KBM-7 (cell line): ENCODE measurements at regions not wholly inside any gene's neighbourhood (a gene's known extent, or its start where the extent isn't known, plus 50 kb on each side); places are given as distances from the start of the nearest gene placed in this dataset.
"Not testable (repeated sequence)": the region's sequence is repeated elsewhere in the genome, so short reads cannot be mapped to it uniquely, and the experiment has no call there.

Experiments used
- DNase-seq: peaks from one replicate; pipeline ENCODE4 v3.0.0-alpha.2; 2015
- in situ Hi-C: fragments of 300-500 bp; cut with MboI; formaldehyde crosslinking; loops from 2 replicates; pipeline ENCODE4 v1.14.3; 2020; ENCODE audit warnings: low sequenced_read_pairs, low pct_unique_long_range_greater_than_20kb, mixed read lengths

GRCh38 chrX:125175991-125176584, 143.6 kb upstream of the TEX13C start:
- in situ Hi-C loops, result no loop called here
- no peak for DNase-seq

- in situ Hi-C loops, result no loop called here
- DNase-seq, result no peak
Observed at GRCh38 chrX:125193921-125194320, 125.8 kb upstream of the TEX13C start.

GRCh38 chrX:125198546-125198945, 121.1 kb upstream of the TEX13C start:
- in situ Hi-C loops, result no loop called here

GRCh38 chrX:125202591-125203248, 117.0 kb upstream of the TEX13C start:
- DNase-seq, result no peak
- in situ Hi-C loops, result no loop called here

More at GRCh38 chrX:125198546-125198945, 121.1 kb upstream of the TEX13C start:
- DNase-seq, result no peak

GRCh38 chrX:125203365-125203736, 116.3 kb upstream of the TEX13C start:
- in situ Hi-C loops, result no loop called here
- no peak for DNase-seq

- no peak for DNase-seq
Observed at GRCh38 chrX:125203737-125204578, 115.7 kb upstream of the TEX13C start.

GRCh38 chrX:125204681-125205132, 115.0 kb upstream of the TEX13C start:
- in situ Hi-C loops, result no loop called here
- peak; percentile 4 for DNase-seq

More at GRCh38 chrX:125203737-125204578, 115.7 kb upstream of the TEX13C start:
- in situ Hi-C loops, result no loop called here

- peak; percentile 54 for DNase-seq
- in situ Hi-C loops, result no loop called here
Observed at GRCh38 chrX:125205133-125205917, 114.3 kb upstream of the TEX13C start.

GRCh38 chrX:125205918-125206665, 113.6 kb upstream of the TEX13C start:
- no peak for DNase-seq
- in situ Hi-C loops, result no loop called here

GRCh38 chrX:125210146-125210545, 109.5 kb upstream of the TEX13C start:
- no peak for DNase-seq
- in situ Hi-C loops, result no loop called here

GRCh38 chrX:125219852-125220251, 99.8 kb upstream of the TEX13C start:
- DNase-seq, result no peak
- in situ Hi-C loops, result no loop called here

GRCh38 chrX:125236955-125237354, 82.7 kb upstream of the TEX13C start:
- in situ Hi-C loops, result no loop called here
- no peak for DNase-seq

GRCh38 chrX:125248931-125249330, 70.7 kb upstream of the TEX13C start:
- in situ Hi-C loops, result no loop called here
- no peak for DNase-seq

GRCh38 chrX:125255759-125256158, 63.9 kb upstream of the TEX13C start:
- DNase-seq, in situ Hi-C loops: not testable (repeated sequence)

GRCh38 chrX:125262836-125263235, 56.8 kb upstream of the TEX13C start:
- in situ Hi-C loops, result no loop called here
- no peak for DNase-seq

- in situ Hi-C loops, result no loop called here
- no peak for DNase-seq
Observed at GRCh38 chrX:125266153-125266660, 53.5 kb upstream of the TEX13C start.
